ENCODE measurements at regions not wholly inside any gene's neighbourhood (a gene's known extent, or its start where the extent isn't known, plus 50 kb on each side); places are given as distances from the start of the nearest gene placed in this dataset.
"Not testable (repeated sequence)": the region's sequence is repeated elsewhere in the genome, so short reads cannot be mapped to it uniquely, and the experiment has no call there.

- H3K4me3 ChIP-seq (ENCODE audit: low read depth, low read length) = no peak overlapping the region
These were observed 155.5 kb upstream of the MOCS2 start for GRCh38 chr5:53265043-53265442.

GRCh38 chr5:53268241-53268640, 158.7 kb upstream of the MOCS2 start:
- not testable (repeated sequence) for H3K4me3 ChIP-seq (ENCODE audit: low read depth, low read length)

- H3K4me3 ChIP-seq (ENCODE audit: low read depth, low read length) = no peak overlapping the region
These were observed 166.1 kb upstream of the MOCS2 start for GRCh38 chr5:53275666-53276065.

- no peak overlapping the region for H3K4me3 ChIP-seq (ENCODE audit: low read depth, low read length)
These were observed 167.3 kb upstream of the MOCS2 start for GRCh38 chr5:53276825-53277224.

GRCh38 chr5:53277491-53277890, 167.9 kb upstream of the MOCS2 start:
- no peak overlapping the region for H3K4me3 ChIP-seq (ENCODE audit: low read depth, low read length)

- H3K4me3 ChIP-seq (ENCODE audit: low read depth, low read length) = no peak overlapping the region
These were observed 178.0 kb upstream of the MOCS2 start for GRCh38 chr5:53287573-53287972.

GRCh38 chr5:53288511-53288910, 179.0 kb upstream of the MOCS2 start:
- no peak overlapping the region for H3K4me3 ChIP-seq (ENCODE audit: low read depth, low read length)

GRCh38 chr5:53291047-53291446, 181.5 kb upstream of the MOCS2 start:
- H3K4me3 ChIP-seq (ENCODE audit: low read depth, low read length) = no peak overlapping the region

GRCh38 chr5:53291528-53291927, 182.0 kb upstream of the MOCS2 start:
- H3K4me3 ChIP-seq (ENCODE audit: low read depth, low read length) = no peak overlapping the region

- no peak overlapping the region for H3K4me3 ChIP-seq (ENCODE audit: low read depth, low read length)
These were observed 181.6 kb upstream of the FST start for GRCh38 chr5:53298841-53299240.

- H3K4me3 ChIP-seq (ENCODE audit: low read depth, low read length) = no peak overlapping the region
These were observed 177.9 kb upstream of the FST start for GRCh38 chr5:53302529-53302928.

GRCh38 chr5:53303105-53303504, 177.3 kb upstream of the FST start:
- no peak overlapping the region for H3K4me3 ChIP-seq (ENCODE audit: low read depth, low read length)

- H3K4me3 ChIP-seq (ENCODE audit: low read depth, low read length) = not testable (repeated sequence)
These were observed 175.1 kb upstream of the FST start for GRCh38 chr5:53305316-53305715.

GRCh38 chr5:53309653-53310052, 170.8 kb upstream of the FST start:
- no peak overlapping the region for H3K4me3 ChIP-seq (ENCODE audit: low read depth, low read length)

GRCh38 chr5:53311681-53312080, 168.7 kb upstream of the FST start:
- no peak overlapping the region for H3K4me3 ChIP-seq (ENCODE audit: low read depth, low read length)

GRCh38 chr5:53313145-53313544, 167.3 kb upstream of the FST start:
- no peak overlapping the region for H3K4me3 ChIP-seq (ENCODE audit: low read depth, low read length)

- no peak overlapping the region for H3K4me3 ChIP-seq (ENCODE audit: low read depth, low read length)
These were observed 162.1 kb upstream of the FST start for GRCh38 chr5:53318303-53318702.

GRCh38 chr5:53319315-53319714, 161.1 kb upstream of the FST start:
- no peak overlapping the region for H3K4me3 ChIP-seq (ENCODE audit: low read depth, low read length)

- no peak overlapping the region for H3K4me3 ChIP-seq (ENCODE audit: low read depth, low read length)
These were observed 159.4 kb upstream of the FST start for GRCh38 chr5:53321073-53321472.

GRCh38 chr5:53321721-53322120, 158.7 kb upstream of the FST start:
- H3K4me3 ChIP-seq (ENCODE audit: low read depth, low read length) = no peak overlapping the region

- H3K4me3 ChIP-seq (ENCODE audit: low read depth, low read length) = no peak overlapping the region
These were observed 158.2 kb upstream of the FST start for GRCh38 chr5:53322257-53322656.

- no peak overlapping the region for H3K4me3 ChIP-seq (ENCODE audit: low read depth, low read length)
These were observed 156.9 kb upstream of the FST start for GRCh38 chr5:53323511-53323910.

- H3K4me3 ChIP-seq (ENCODE audit: low read depth, low read length) = no peak overlapping the region
These were observed 156.3 kb upstream of the FST start for GRCh38 chr5:53323943-53324642.

Measured in iPS-11a (cell line).